NOMO-1 treated with dmso at 0.1 percent for 144 hours (cell line): ENCODE measurements at regions not wholly inside any gene's neighbourhood (a gene's known extent, or its start where the extent isn't known, plus 50 kb on each side); places are given as distances from the start of the nearest gene placed in this dataset.
"Not testable (repeated sequence)": the region's sequence is repeated elsewhere in the genome, so short reads cannot be mapped to it uniquely, and the experiment has no call there.

Experiments
- DNase-seq: peaks from one replicate; lab custom pipeline; 2025; ENCODE audit not compliant: unreplicated experiment; lab: John Stamatoyannopoulos, UW

GRCh38 chr5:128784726-128785125, 180.6 kb upstream of the SLC27A6 start:
- DNase-seq = no peak

- no peak for DNase-seq
These were observed 174.0 kb upstream of the SLC27A6 start for GRCh38 chr5:128791312-128791711.

GRCh38 chr5:128796506-128796905, 168.8 kb upstream of the SLC27A6 start:
- DNase-seq = no peak

- no peak for DNase-seq
These were observed 166.4 kb upstream of the SLC27A6 start for GRCh38 chr5:128798871-128799270.

- DNase-seq = no peak
These were observed 165.3 kb upstream of the SLC27A6 start for GRCh38 chr5:128799945-128800344.

- DNase-seq = no peak
These were observed 164.9 kb upstream of the SLC27A6 start for GRCh38 chr5:128800377-128800776.

GRCh38 chr5:128813317-128814070, 151.8 kb upstream of the SLC27A6 start:
- DNase-seq = no peak

- no peak for DNase-seq
These were observed 150.1 kb upstream of the SLC27A6 start for GRCh38 chr5:128815201-128815600.

- DNase-seq = no peak
These were observed 139.5 kb upstream of the SLC27A6 start for GRCh38 chr5:128825826-128826225.

- no peak for DNase-seq
These were observed 139.0 kb upstream of the SLC27A6 start for GRCh38 chr5:128826275-128826674.

GRCh38 chr5:128836571-128836970, 128.7 kb upstream of the SLC27A6 start:
- DNase-seq = no peak

- no peak for DNase-seq
These were observed 126.7 kb upstream of the SLC27A6 start for GRCh38 chr5:128838623-128839022.

- no peak for DNase-seq
These were observed 123.0 kb upstream of the SLC27A6 start for GRCh38 chr5:128842241-128842640.

- DNase-seq = no peak
These were observed 120.8 kb upstream of the SLC27A6 start for GRCh38 chr5:128844354-128844923.

- DNase-seq = no peak
These were observed 115.2 kb upstream of the SLC27A6 start for GRCh38 chr5:128850049-128850448.

GRCh38 chr5:128854931-128855330, 110.4 kb upstream of the SLC27A6 start:
- DNase-seq = no peak

- no peak for DNase-seq
These were observed 108.1 kb upstream of the SLC27A6 start for GRCh38 chr5:128857076-128857677.

- no peak for DNase-seq
These were observed 106.3 kb upstream of the SLC27A6 start for GRCh38 chr5:128858995-128859394.

GRCh38 chr5:128861155-128861554, 104.1 kb upstream of the SLC27A6 start:
- not testable (repeated sequence) for DNase-seq

GRCh38 chr5:128869970-128870369, 95.3 kb upstream of the SLC27A6 start:
- DNase-seq = no peak

GRCh38 chr5:128870373-128870772, 94.9 kb upstream of the SLC27A6 start:
- DNase-seq = no peak

- DNase-seq = no peak
These were observed 94.4 kb upstream of the SLC27A6 start for GRCh38 chr5:128870923-128871322.
